ENCODE measurements at regions not wholly inside any gene's neighbourhood (a gene's known extent, or its start where the extent isn't known, plus 50 kb on each side); places are given as distances from the start of the nearest gene placed in this dataset.

DNA sequence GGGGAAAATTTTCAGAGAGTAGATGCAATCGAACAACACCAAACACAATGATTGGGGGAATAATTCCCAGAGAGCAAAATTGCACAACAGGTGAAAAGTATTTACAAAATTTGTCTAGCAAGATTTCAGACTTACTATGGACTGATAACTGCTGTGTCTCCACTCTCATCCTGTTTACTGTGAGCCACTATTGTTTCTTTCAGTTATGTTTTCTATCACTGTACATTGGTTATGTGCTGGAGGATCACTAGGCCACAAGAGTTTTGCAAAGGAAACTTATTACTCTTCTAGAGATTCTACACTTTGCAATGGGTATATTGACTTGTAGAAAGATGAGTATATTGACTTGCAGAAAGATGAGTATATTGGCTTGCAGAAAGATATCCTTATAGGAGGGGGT lies 934.1 kb upstream of the CRIM1 start:
- no peak overlapping the region for H3K9ac ChIP-seq (replicated peaks in 1 of 4; ENCODE audit: extremely low read depth in 1 of 4, low read depth in 3 of 4, low read length in 3 of 4)
- H3K9me3 ChIP-seq (ENCODE audit: insufficient read depth in 2 of 2, low read depth in 1 of 2, low read length in 1 of 2) = no peaks in the 10 kb centered on the region
- H4K8ac ChIP-seq (ENCODE audit: extremely low read depth, insufficient read depth, low read length) = no peak overlapping the region
- CTCF ChIA-PET (ENCODE audit: partially characterized antibody) = interaction anchor here (0.6 to 2.3 kb wide), 3 partner anchors 10 to 122 kb away, joined by 3 to 11 read pairs (median 4); no protein-coding TSS in a partner anchor
- no peak overlapping the region for H2BK20ac ChIP-seq (ENCODE audit: low read length)
- H3K4me1 ChIP-seq (replicated peaks in 1 of 4; ENCODE audit: control insufficient read depth in 3 of 4, insufficient read depth in 4 of 4, low read length in 3 of 4) = no peaks in the 10 kb centered on the region
- no peak overlapping the region for H3K23ac ChIP-seq (ENCODE audit: insufficient read length)
- H3K79me1 ChIP-seq (ENCODE audit: low read depth, low read length) = no peaks in the 10 kb centered on the region
- no peaks in the 10 kb centered on the region for H4K20me1 ChIP-seq (replicated peaks in 1 of 2; ENCODE audit: control insufficient read depth in 1 of 2, insufficient read depth in 2 of 2, low read length in 2 of 2)
- H4K5ac ChIP-seq (ENCODE audit: insufficient read length, low read depth, low read length) = no peak overlapping the region
- DNase-seq (ENCODE audit: low read depth in 1 of 2, low spot score in 2 of 2) = no peak
- no peak overlapping the region for H3K14ac ChIP-seq (ENCODE audit: insufficient read length)
- FAIRE-seq = no peak
- TF ChIP-seq TAF1 (IDR thresholded peaks at IDR 0.05; ENCODE audit: low read depth, low read length) (no peak), PHF8 (conservative IDR thresholded peaks at IDR 0.05; ENCODE audit: low read depth, low read length) (no peak), FOSL1 (IDR thresholded peaks at IDR 0.05; ENCODE audit: insufficient read depth, low read depth, low read length) (no peak), TAF7 (optimal IDR thresholded peaks at IDR 0.05; ENCODE audit: borderline replicate concordance, low read depth, low read length) (no peak)
- TF ChIP-seq, protein P1, sequence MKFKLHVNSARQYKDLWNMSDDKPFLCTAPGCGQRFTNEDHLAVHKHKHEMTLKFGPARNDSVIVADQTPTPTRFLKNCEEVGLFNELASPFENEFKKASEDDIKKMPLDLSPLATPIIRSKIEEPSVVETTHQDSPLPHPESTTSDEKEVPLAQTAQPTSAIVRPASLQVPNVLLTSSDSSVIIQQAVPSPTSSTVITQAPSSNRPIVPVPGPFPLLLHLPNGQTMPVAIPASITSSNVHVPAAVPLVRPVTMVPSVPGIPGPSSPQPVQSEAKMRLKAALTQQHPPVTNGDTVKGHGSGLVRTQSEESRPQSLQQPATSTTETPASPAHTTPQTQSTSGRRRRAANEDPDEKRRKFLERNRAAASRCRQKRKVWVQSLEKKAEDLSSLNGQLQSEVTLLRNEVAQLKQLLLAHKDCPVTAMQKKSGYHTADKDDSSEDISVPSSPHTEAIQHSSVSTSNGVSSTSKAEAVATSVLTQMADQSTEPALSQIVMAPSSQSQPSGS (IDR thresholded peaks at IDR 0.05; ENCODE audit: low read length) = no peak
- H3K79me2 ChIP-seq (ENCODE audit: control insufficient read depth in 1 of 2, insufficient read depth in 2 of 2, low read length in 2 of 2) = no peaks in the 10 kb centered on the region
- no peak overlapping the region for H3K4me3 ChIP-seq (ENCODE audit: extremely low read depth in 1 of 4, insufficient read depth in 2 of 4, low read depth in 3 of 4, low read length in 4 of 4)
- H3K4me2 ChIP-seq (ENCODE audit: insufficient read depth in 1 of 2, low read depth in 2 of 2, low read length in 2 of 2) = no peak overlapping the region
- POLR2A ChIA-PET (ENCODE audit: partially characterized antibody) = no interaction called here
- H3K23me2 ChIP-seq (ENCODE audit: low read depth, low read length) = no peaks in the 10 kb centered on the region
- H2BK15ac ChIP-seq (ENCODE audit: low read length) = no peak overlapping the region
- WGBS, 2 experiments (ENCODE audit: extremely low coverage in 1 of 2, insufficient coverage in 1 of 2, insufficient read length in 1 of 2, insufficient replicate concordance in 2 of 2, low coverage in 1 of 2, low lambda C conversion rate in 2 of 2, missing lambda C conversion rate in 1 of 2) = 93% methylated on average over 1 of the region's 1 CpG; no CpG with 5 or more reads in 1 of the 2 experiments
- H3K4ac ChIP-seq (replicated peaks; ENCODE audit: insufficient read length, low read depth, low read length) = no peak overlapping the region
- H3K27me3 ChIP-seq (replicated peaks in 1 of 4; ENCODE audit: control insufficient read depth in 3 of 4, extremely low read depth in 1 of 4, insufficient read depth in 3 of 4, low read length in 3 of 4) = no peaks in the 10 kb centered on the region
- H3K36me3 ChIP-seq (ENCODE audit: control insufficient read depth in 2 of 4, insufficient read depth in 4 of 4, low read length in 3 of 4) = no peaks in the 10 kb centered on the region
- no peak overlapping the region for H2AK5ac ChIP-seq (ENCODE audit: low read depth, low read length)
- H2BK12ac ChIP-seq (ENCODE audit: low read depth, low read length) = no peak overlapping the region
- H4K91ac ChIP-seq (replicated peaks; ENCODE audit: insufficient read length, low read length) = no peak overlapping the region
- no peak overlapping the region for H2BK120ac ChIP-seq (replicated peaks; ENCODE audit: low read depth, low read length)
- no peak overlapping the region for H2BK5ac ChIP-seq (ENCODE audit: low read depth, low read length)
- H2AFZ ChIP-seq (ENCODE audit: low read length) = no peak overlapping the region
- H3K56ac ChIP-seq (replicated peaks; ENCODE audit: insufficient read length, low read depth, low read length) = no peak overlapping the region
- no peak overlapping the region for H3K18ac ChIP-seq (ENCODE audit: extremely low read depth, low read length)
- H3K27ac ChIP-seq (ENCODE audit: low read depth, low read length) = no peak overlapping the region

Measured in H1 (cell line).